ENCODE measurements at regions not wholly inside any gene's neighbourhood (a gene's known extent, or its start where the extent isn't known, plus 50 kb on each side); places are given as distances from the start of the nearest gene placed in this dataset.

- no peak for TF ChIP-seq CTCF (IDR thresholded peaks at IDR 0.05; ENCODE audit: low read depth, low read length, poor library complexity, severe bottlenecking)
- no peak for TF ChIP-seq EZH2phosphoT487 (IDR thresholded peaks at IDR 0.05; ENCODE audit: borderline replicate concordance, low read length)
Observed at GRCh38 chr9:80191108-80191507, 619.3 kb downstream of the TLE4 start.
